ENCODE measurements at regions not wholly inside any gene's neighbourhood (a gene's known extent, or its start where the extent isn't known, plus 50 kb on each side); places are given as distances from the start of the nearest gene placed in this dataset.

DNA sequence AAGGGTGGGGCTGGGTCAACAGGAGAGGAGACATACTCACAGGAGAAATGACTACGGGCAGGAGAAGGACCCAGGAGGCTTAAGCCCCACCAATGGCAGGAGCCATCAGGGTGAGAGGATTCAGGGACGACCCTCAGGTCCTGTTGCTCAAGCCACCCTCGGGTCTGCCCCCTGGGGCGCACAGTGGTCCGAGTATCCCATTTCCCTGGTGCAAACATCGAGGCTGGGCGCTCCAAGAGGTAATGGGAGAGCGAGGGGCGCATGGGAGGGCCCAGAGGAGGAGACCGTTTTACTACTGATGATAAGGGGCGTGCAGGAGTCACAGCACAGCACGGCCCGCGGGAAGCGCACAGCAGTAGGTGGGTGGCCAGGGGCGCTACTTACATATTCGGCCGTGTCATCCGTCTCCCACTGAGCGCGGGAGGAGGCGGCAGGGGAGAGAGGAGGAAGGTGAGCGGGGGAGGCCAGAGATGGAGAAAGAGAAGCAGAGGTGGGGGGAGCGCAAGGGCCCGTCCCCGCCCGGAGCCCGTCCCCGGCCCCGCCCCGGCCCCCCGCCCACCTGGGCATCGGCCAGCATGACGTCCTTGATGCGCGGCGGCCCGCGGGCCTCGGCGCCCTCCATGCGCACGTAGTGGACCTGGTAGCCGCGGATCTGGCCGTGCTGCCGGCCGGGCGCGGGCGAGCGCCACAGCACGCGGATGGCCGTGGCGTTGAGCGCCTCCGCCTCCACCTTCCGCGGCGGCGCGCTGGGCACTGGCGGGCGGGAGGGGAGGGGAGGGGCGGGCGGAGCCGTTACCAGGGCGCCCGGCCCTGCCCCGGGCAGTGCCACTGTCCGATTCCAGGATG lies 111.5 kb downstream of the PTPRS start:
- TF ChIP-seq CTCF (conservative IDR thresholded peaks at IDR 0.05; ENCODE audit: low read depth, low read length) = no peak
- H3K79me2 ChIP-seq (ENCODE audit: insufficient read depth, low read depth) = no peaks in the 10 kb centered on the region
- H2AFZ ChIP-seq (ENCODE audit: low read depth) = no peak overlapping the region
- H3K4me2 ChIP-seq = no peak overlapping the region
- H3K9ac ChIP-seq = no peak overlapping the region
- H3K27ac ChIP-seq = no peak overlapping the region
- H3K36me3 ChIP-seq (ENCODE audit: insufficient read depth) = no peaks in the 10 kb centered on the region
- no peaks in the 10 kb centered on the region for H3K27me3 ChIP-seq (ENCODE audit: insufficient read depth, low read depth)
- H4K20me1 ChIP-seq (ENCODE audit: insufficient read depth) = no peaks in the 10 kb centered on the region
- no peaks in the 10 kb centered on the region for H3K4me1 ChIP-seq (ENCODE audit: low read depth, poor library complexity, severe bottlenecking)
- H3K4me3 ChIP-seq (IDR thresholded peaks at IDR 0.05; ENCODE audit: insufficient read depth, low read depth, low read length) = no peak overlapping the region

GRCh38 chr19:5228490-5228889 lies 112.1 kb downstream of the PTPRS start:
- no peaks in the 10 kb centered on the region for H3K4me1 ChIP-seq (ENCODE audit: low read depth, poor library complexity, severe bottlenecking)
- TF ChIP-seq CTCF (conservative IDR thresholded peaks at IDR 0.05; ENCODE audit: low read depth, low read length) = no peak
- H3K9ac ChIP-seq = no peak overlapping the region
- H3K27ac ChIP-seq = no peak overlapping the region
- no peaks in the 10 kb centered on the region for H3K27me3 ChIP-seq (ENCODE audit: insufficient read depth, low read depth)
- H2AFZ ChIP-seq (ENCODE audit: low read depth) = no peak overlapping the region
- H3K79me2 ChIP-seq (ENCODE audit: insufficient read depth, low read depth) = no peaks in the 10 kb centered on the region
- H3K4me2 ChIP-seq = no peak overlapping the region
- H3K36me3 ChIP-seq (ENCODE audit: insufficient read depth) = no peaks in the 10 kb centered on the region
- no peaks in the 10 kb centered on the region for H4K20me1 ChIP-seq (ENCODE audit: insufficient read depth)
- no peak overlapping the region for H3K4me3 ChIP-seq (IDR thresholded peaks at IDR 0.05; ENCODE audit: insufficient read depth, low read depth, low read length)

DNA sequence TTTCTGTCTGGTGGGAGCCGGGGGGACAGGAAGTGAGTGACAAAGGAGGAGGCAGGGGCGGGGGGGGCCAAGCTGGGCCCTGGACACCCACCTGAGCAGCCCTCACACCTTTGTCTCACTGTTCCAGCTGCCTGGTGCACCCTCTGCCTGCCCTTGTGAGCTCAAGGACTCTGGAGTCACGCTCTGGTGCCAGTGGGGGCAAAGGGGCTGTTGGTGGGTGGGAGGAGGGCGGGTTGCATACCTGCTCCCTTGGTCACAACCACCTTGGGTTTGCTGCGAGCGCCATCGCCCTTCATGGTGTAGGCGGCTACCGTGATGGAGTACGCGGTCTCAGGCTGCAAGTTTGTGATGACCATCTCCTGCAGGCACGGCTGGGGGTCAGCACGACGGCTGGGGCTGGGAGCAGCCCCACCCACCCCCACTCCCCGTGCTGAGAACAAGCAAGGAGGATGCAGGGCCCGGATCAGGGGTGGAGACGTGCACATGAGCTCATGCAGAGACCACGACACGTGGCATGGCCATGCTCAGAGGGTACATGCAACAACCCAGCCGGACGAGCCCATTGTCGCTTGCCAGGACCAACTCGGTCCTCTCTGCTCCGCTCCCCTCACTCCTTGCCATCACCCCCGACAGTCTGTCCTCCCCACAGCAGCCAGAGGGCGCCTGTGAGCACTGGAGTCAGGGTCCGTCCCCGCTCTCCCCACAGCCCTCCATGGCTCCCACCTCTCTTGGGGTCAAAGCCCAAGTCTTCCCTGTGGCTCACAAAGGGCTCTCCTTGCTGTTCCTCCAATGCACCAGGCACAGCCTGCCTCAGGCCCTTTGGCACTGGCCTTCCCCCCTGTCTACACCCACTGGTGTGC lies 114.9 kb downstream of the PTPRS start:
- Histone ChIP-seq H2AFZ (ENCODE audit: low read depth) (no peak overlapping the region), H3K4me1 (ENCODE audit: low read depth, poor library complexity, severe bottlenecking) (no peaks in the 10 kb centered on the region), H3K27ac (no peak overlapping the region), H3K27me3 (ENCODE audit: insufficient read depth, low read depth) (no peaks in the 10 kb centered on the region; the same call in 1 of the 2 replicates), H3K36me3 (ENCODE audit: insufficient read depth) (no peaks in the 10 kb centered on the region), H4K20me1 (ENCODE audit: insufficient read depth) (no peaks in the 10 kb centered on the region), H3K4me3 (IDR thresholded peaks at IDR 0.05; ENCODE audit: insufficient read depth, low read depth, low read length) (no peak overlapping the region), H3K4me2 (no peak overlapping the region), H3K79me2 (ENCODE audit: insufficient read depth, low read depth) (no peaks in the 10 kb centered on the region), H3K9ac (no peak overlapping the region)
- peak; percentile 40; the same call in 1 of the 2 replicates for TF ChIP-seq CTCF (conservative IDR thresholded peaks at IDR 0.05; ENCODE audit: low read depth, low read length)

GRCh38 chr19:5224480-5224879 lies 116.1 kb downstream of the PTPRS start:
- Histone ChIP-seq H3K36me3 (ENCODE audit: insufficient read depth) (no peaks in the 10 kb centered on the region), H3K4me1 (ENCODE audit: low read depth, poor library complexity, severe bottlenecking) (no peaks in the 10 kb centered on the region), H3K27ac (no peak overlapping the region), H3K9ac (no peak overlapping the region), H3K4me2 (no peak overlapping the region), H4K20me1 (ENCODE audit: insufficient read depth) (no peaks in the 10 kb centered on the region), H3K79me2 (ENCODE audit: insufficient read depth, low read depth) (no peaks in the 10 kb centered on the region), H3K27me3 (ENCODE audit: insufficient read depth, low read depth) (peaks cover 7% of the 10 kb centered on the region; the same call in 1 of the 2 replicates), H2AFZ (ENCODE audit: low read depth) (no peak overlapping the region), H3K4me3 (IDR thresholded peaks at IDR 0.05; ENCODE audit: insufficient read depth, low read depth, low read length) (no peak overlapping the region)
- TF ChIP-seq CTCF (conservative IDR thresholded peaks at IDR 0.05; ENCODE audit: low read depth, low read length) = no peak

Measured in KMS-11 (cell line).